B cell (primary cell): ENCODE measurements at regions not wholly inside any gene's neighbourhood (a gene's known extent, or its start where the extent isn't known, plus 50 kb on each side); places are given as distances from the start of the nearest gene placed in this dataset.

Source experiments
- ATAC-seq: fragments of 200-7000 bp; cut with Tn5 transposase; one replicate; pipeline ENCODE4 v1.10.0; 2021; ENCODE audit warnings: low read depth, mild to moderate bottlenecking, moderate number of reproducible peaks, moderate library complexity
- CTCF ChIA-PET: fragments of 350-600 bp; sonication (Branson Sonifier 250); formaldehyde crosslinking; loops from one replicate; lab custom pipeline; 2021; ENCODE audit warnings: antibody characterized with exemption, inconsistent platforms; lab: Charles Lee
- POLR2A ChIA-PET: fragments of 350-600 bp; sonication (Branson Sonifier 250); formaldehyde crosslinking; loops from one replicate; lab custom pipeline; 2021; ENCODE audit warnings: antibody characterized with exemption; lab: Charles Lee
- DNase-seq: peaks from one replicate; pipeline ENCODE4 v3.0.0; 2013
- H2AFZ ChIP-seq: 2 replicates; pipeline ENCODE4 v1.6.1; 2012; ENCODE audit warnings: mild to moderate bottlenecking, low read depth, low read length; ENCODE audit not compliant: insufficient read depth, poor library complexity, severe bottlenecking
- H3K27ac ChIP-seq, 2 donors: 1 replicate in 1 of 2; 2 replicates in 1 of 2; pipeline ENCODE4 v1.5.1; 2012 to 2013; ENCODE audit warnings: low read length in 2 of 2, mild to moderate bottlenecking in 2 of 2, moderate library complexity in 1 of 2
- H3K27me3 ChIP-seq, 4 experiments: fragments of 200-600 bp in 1 of 4; sonication (generic) in 1 of 4; replicated peaks in 1 of 4; 1 replicate in 2 of 4; 2 replicates in 2 of 4; pipeline versions ENCODE4 v1.6.1 to v1.7.0; 2013 to 2016; ENCODE audit warnings: low read length in 3 of 4, mild to moderate bottlenecking in 2 of 4, mixed read lengths in 1 of 4, moderate library complexity in 1 of 4; ENCODE audit not compliant: insufficient read depth in 4 of 4, control insufficient read depth in 3 of 4; ENCODE audit errors: control extremely low read depth in 1 of 4
- H3K36me3 ChIP-seq, 2 experiments: replicated peaks in 1 of 2; 1 replicate in 1 of 2; 2 replicates in 1 of 2; pipeline versions ENCODE4 v1.6.1 to v1.7.1; 2013; ENCODE audit warnings: low read length in 1 of 2; ENCODE audit not compliant: insufficient read depth in 2 of 2, control insufficient read depth in 1 of 2; ENCODE audit errors: control extremely low read depth in 1 of 2, extremely low read depth in 1 of 2
- H3K4me1 ChIP-seq, 2 donors: fragments of 200-600 bp in 1 of 2; sonication (generic) in 1 of 2; 1 replicate in 1 of 2; 2 replicates in 1 of 2; pipeline versions ENCODE4 v1.5.1 to v1.6.1; 2013 to 2017; ENCODE audit warnings: low read length in 2 of 2; ENCODE audit not compliant: control insufficient read depth in 2 of 2, insufficient read depth in 2 of 2
- H3K4me2 ChIP-seq: replicated peaks from 2 replicates; pipeline ENCODE3; 2012; ENCODE audit warnings: mild to moderate bottlenecking, low read depth, low read length; ENCODE audit not compliant: poor library complexity, severe bottlenecking
- H3K4me3 ChIP-seq, 5 experiments: fragments of 200-600 bp in 1 of 5; sonication (generic) in 1 of 5; 1 replicate in 3 of 5; 2 replicates in 2 of 5; pipeline versions ENCODE4 v1.5.1 to v1.7.0; 2011 to 2016; ENCODE audit warnings: low read length in 4 of 5, mild to moderate bottlenecking in 4 of 5, low read depth in 2 of 5, control low read depth in 1 of 5, moderate library complexity in 1 of 5; ENCODE audit not compliant: insufficient read depth in 1 of 5; ENCODE audit errors: control extremely low read depth in 1 of 5, extremely low read depth in 1 of 5
- H3K79me2 ChIP-seq: fragments of 200-600 bp; sonication (generic); one replicate; pipeline ENCODE4 v1.6.0; 2016; ENCODE audit warnings: low read length; ENCODE audit not compliant: control insufficient read depth, insufficient read depth
- H3K9ac ChIP-seq: fragments of 200-600 bp; sonication (generic); 2 replicates; pipeline ENCODE4 v1.6.1; 2017; ENCODE audit warnings: mild to moderate bottlenecking, low read length, moderate library complexity
- H3K9me3 ChIP-seq, 3 donors: one replicate each; pipeline versions ENCODE4 v1.6.1 to v1.7.1; 2013; ENCODE audit warnings: low read length in 2 of 3; ENCODE audit not compliant: control insufficient read depth in 2 of 3, insufficient read depth in 1 of 3; ENCODE audit errors: control extremely low read depth in 1 of 3
- H4K20me1 ChIP-seq: 2 replicates; pipeline ENCODE4 v1.6.0; 2012; ENCODE audit warnings: mild to moderate bottlenecking, low read length; ENCODE audit not compliant: insufficient read depth, control insufficient read depth, poor library complexity, severe bottlenecking
- H3K27ac Mint-ChIP-seq: one replicate; pipeline ENCODE4 v1.8.0; 2021; ENCODE audit warnings: mixed read lengths
- H3K27me3 Mint-ChIP-seq: one replicate; pipeline ENCODE4 v1.8.0; 2021; ENCODE audit warnings: mixed read lengths
- H3K4me1 Mint-ChIP-seq: one replicate; pipeline ENCODE4 v1.8.0; 2021; ENCODE audit warnings: mixed read lengths
- H3K4me3 Mint-ChIP-seq: one replicate; pipeline ENCODE4 v1.8.0; 2021; ENCODE audit warnings: mixed read lengths
- H3K9me3 Mint-ChIP-seq: one replicate; pipeline ENCODE4 v1.8.0; 2022; ENCODE audit warnings: mixed read lengths; ENCODE audit not compliant: insufficient read depth
- CTCF ChIP-seq: fragments of 200-600 bp; IDR thresholded peaks from one replicate; pipeline ENCODE4 v1.8.0; 2022; ENCODE audit warnings: antibody characterized with exemption, mild to moderate bottlenecking
- EZH2 ChIP-seq: IDR thresholded peaks from 2 replicates; pipeline ENCODE4 v1.6.1; 2012; ENCODE audit warnings: borderline replicate concordance, low read depth, mild to moderate bottlenecking, moderate library complexity, low read length; ENCODE audit not compliant: insufficient read depth, poor library complexity, severe bottlenecking
- WGBS: methylation state at CpG from one replicate; pipeline ENCODE4 v1.1.5; 2013; ENCODE audit warnings: missing lambda C conversion rate; ENCODE audit not compliant: insufficient coverage; 5-methylcytosine and 5-hydroxymethylcytosine counted together
- intact Hi-C: fragments of 100-400 bp; cut with micrococcal nuclease; formaldehyde crosslinking; loops from one replicate; pipeline ENCODE4 v1.10.0; 2022

GRCh38 chr1:56390934-56391731, 188.2 kb downstream of the PLPP3 start:
- Histone ChIP-seq H3K4me3 (no peak overlapping the region), H3K9me3 (no peaks in the 10 kb centered on the region), H3K79me2 (no peaks in the 10 kb centered on the region), H3K36me3 (no peaks in the 10 kb centered on the region), H3K9ac (no peak overlapping the region), H3K27me3 (no peaks in the 10 kb centered on the region), H4K20me1 (no peaks in the 10 kb centered on the region), H2AFZ (no peak overlapping the region), H3K4me1 (no peaks in the 10 kb centered on the region), H3K27ac (no peak overlapping the region), H3K4me2 (no peak overlapping the region)
- intact Hi-C loops: no loop called here
- ATAC-seq (no peak), DNase-seq (no peak)
- ChIA-PET CTCF (no interaction called here), POLR2A (no interaction called here)
- Mint-ChIP-seq H3K4me3 (no peak overlapping the region), H3K27ac (no peak overlapping the region), H3K4me1 (no peaks in the 10 kb centered on the region), H3K27me3 (no peaks in the 10 kb centered on the region), H3K9me3 (no peaks in the 10 kb centered on the region)
- TF ChIP-seq CTCF (no peak), EZH2 (no peak)
- WGBS: 90% methylated on average over 9 of the region's 16 CpGs

GRCh38 chr1:56390232-56390867, 189.0 kb downstream of the PLPP3 start:
- H3K4me2 ChIP-seq: no peak overlapping the region
- no peak overlapping the region for H3K4me3 ChIP-seq
- Mint-ChIP-seq H3K4me1 (no peaks in the 10 kb centered on the region), H3K9me3 (no peaks in the 10 kb centered on the region), H3K4me3 (no peak overlapping the region), H3K27ac (no peak overlapping the region), H3K27me3 (no peaks in the 10 kb centered on the region)
- no peaks in the 10 kb centered on the region for H4K20me1 ChIP-seq
- WGBS: no CpG with 5 or more reads among the region's 3 CpGs
- ChIA-PET POLR2A (no interaction called here), CTCF (no interaction called here)
- ATAC-seq (no peak), DNase-seq (no peak)
- no peak for TF ChIP-seq CTCF
- no peak for TF ChIP-seq EZH2
- no peaks in the 10 kb centered on the region for H3K4me1 ChIP-seq
- no peaks in the 10 kb centered on the region for H3K9me3 ChIP-seq
- no peaks in the 10 kb centered on the region for H3K27me3 ChIP-seq
- intact Hi-C loops: no loop called here
- no peaks in the 10 kb centered on the region for H3K36me3 ChIP-seq
- no peak overlapping the region for H3K9ac ChIP-seq
- no peak overlapping the region for H2AFZ ChIP-seq
- H3K27ac ChIP-seq: no peak overlapping the region
- no peaks in the 10 kb centered on the region for H3K79me2 ChIP-seq
